Stimulated activated memory B cell treated with anti-CD40 and anti-IgM and Interleukin-4, amounts not matched to agents 10 μg/mL and 1 μg/mL and 100 μg/mL, for 72 hours (primary cell): ENCODE measurements at regions not wholly inside any gene's neighbourhood (a gene's known extent, or its start where the extent isn't known, plus 50 kb on each side); places are given as distances from the start of the nearest gene placed in this dataset.

Experiments
- ATAC-seq: fragments of 150-1000 bp; cut with Tn5 transposase; 2 replicates; pipeline ENCODE4 v1.10.0; 2021
- H3K27ac Mint-ChIP-seq: one replicate; pipeline ENCODE4 v1.8.0; 2022; ENCODE audit warnings: mild to moderate bottlenecking, mixed read lengths
- H3K27me3 Mint-ChIP-seq: one replicate; pipeline ENCODE4 v1.8.0; 2022; ENCODE audit warnings: mixed read lengths
- H3K36me3 Mint-ChIP-seq: one replicate; pipeline ENCODE4 v1.8.0; 2022; ENCODE audit warnings: mixed read lengths
- H3K4me1 Mint-ChIP-seq: one replicate; pipeline ENCODE4 v1.8.0; 2022; ENCODE audit warnings: mixed read lengths
- H3K4me3 Mint-ChIP-seq: one replicate; pipeline ENCODE4 v1.8.0; 2022; ENCODE audit warnings: mild to moderate bottlenecking, moderate library complexity, mixed read lengths
- H3K9me3 Mint-ChIP-seq: one replicate; pipeline ENCODE4 v1.8.0; 2022; ENCODE audit warnings: mixed read lengths

DNA sequence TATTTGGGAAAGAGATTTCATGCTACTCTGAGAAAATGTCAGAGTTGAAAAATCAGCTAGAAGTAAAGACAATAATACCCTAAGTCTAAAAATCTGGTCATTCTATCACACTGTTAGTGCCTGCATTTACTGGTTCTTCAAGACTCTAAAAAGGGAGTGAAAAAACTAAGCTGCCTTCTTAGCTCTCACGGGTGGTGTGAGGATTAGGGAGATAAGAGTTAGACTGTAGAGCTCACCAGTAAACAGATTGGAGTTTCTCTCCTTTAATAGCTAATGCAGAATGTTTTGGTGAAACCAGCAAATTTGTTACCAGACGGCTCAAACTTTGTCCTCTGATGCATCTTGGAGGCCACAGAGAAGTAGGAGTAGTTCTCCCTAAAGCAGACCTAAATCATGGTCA lies 135.0 kb upstream of the OTX2 start:
- no peak overlapping the region for H3K4me3 Mint-ChIP-seq
- H3K27ac Mint-ChIP-seq: no peak overlapping the region
- no peak for ATAC-seq
- no peaks in the 10 kb centered on the region for H3K36me3 Mint-ChIP-seq
- H3K9me3 Mint-ChIP-seq: peaks cover 6% of the 10 kb centered on the region
- H3K4me1 Mint-ChIP-seq: no peaks in the 10 kb centered on the region
- H3K27me3 Mint-ChIP-seq: peaks cover 24% of the 10 kb centered on the region

DNA sequence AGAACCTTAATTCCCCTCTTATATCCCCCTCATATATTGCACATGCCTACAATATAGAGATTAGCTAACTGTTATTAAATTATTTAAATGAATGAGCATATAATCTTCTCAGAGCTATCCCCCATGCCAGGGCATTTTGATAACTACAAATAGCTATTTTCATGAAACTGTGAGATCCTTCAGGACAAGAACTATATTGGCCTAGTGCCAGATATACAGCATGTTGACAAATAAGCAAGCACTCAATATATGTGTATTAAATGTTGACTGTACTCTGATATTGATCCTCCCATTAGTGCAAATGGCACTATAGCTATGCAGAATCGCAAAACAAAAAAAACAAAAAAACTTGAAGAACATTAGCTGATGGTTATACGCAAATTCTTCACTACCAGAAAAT lies 134.1 kb upstream of the OTX2 start:
- no peak overlapping the region for H3K27ac Mint-ChIP-seq
- H3K36me3 Mint-ChIP-seq: no peaks in the 10 kb centered on the region
- H3K4me1 Mint-ChIP-seq: no peaks in the 10 kb centered on the region
- ATAC-seq: no peak
- H3K4me3 Mint-ChIP-seq: no peak overlapping the region
- H3K9me3 Mint-ChIP-seq: peaks cover 9% of the 10 kb centered on the region
- peaks cover 24% of the 10 kb centered on the region for H3K27me3 Mint-ChIP-seq

DNA sequence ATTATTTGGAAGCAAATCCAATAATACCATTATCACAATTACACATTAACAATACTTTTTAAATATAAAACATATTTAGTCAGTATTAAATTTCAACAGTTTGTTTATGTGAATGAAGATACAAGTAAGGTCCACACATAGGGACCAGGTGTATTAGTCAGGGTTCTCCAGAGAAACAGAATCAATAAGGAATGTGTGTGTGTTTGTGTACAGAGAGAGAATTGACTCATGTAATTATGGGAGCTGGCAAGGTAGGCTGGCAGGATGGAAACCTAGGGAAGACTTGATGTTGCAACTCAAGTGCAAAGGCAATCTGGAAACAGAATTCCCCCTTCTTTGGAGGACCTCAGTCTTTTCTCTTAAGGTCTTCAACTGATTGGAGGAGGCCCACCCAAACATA lies 123.2 kb upstream of the OTX2 start:
- no peak for ATAC-seq
- Mint-ChIP-seq H3K4me1 (no peaks in the 10 kb centered on the region), H3K27me3 (peaks cover 3% of the 10 kb centered on the region), H3K27ac (no peak overlapping the region), H3K4me3 (no peak overlapping the region), H3K9me3 (peaks cover 4% of the 10 kb centered on the region), H3K36me3 (no peaks in the 10 kb centered on the region)

DNA sequence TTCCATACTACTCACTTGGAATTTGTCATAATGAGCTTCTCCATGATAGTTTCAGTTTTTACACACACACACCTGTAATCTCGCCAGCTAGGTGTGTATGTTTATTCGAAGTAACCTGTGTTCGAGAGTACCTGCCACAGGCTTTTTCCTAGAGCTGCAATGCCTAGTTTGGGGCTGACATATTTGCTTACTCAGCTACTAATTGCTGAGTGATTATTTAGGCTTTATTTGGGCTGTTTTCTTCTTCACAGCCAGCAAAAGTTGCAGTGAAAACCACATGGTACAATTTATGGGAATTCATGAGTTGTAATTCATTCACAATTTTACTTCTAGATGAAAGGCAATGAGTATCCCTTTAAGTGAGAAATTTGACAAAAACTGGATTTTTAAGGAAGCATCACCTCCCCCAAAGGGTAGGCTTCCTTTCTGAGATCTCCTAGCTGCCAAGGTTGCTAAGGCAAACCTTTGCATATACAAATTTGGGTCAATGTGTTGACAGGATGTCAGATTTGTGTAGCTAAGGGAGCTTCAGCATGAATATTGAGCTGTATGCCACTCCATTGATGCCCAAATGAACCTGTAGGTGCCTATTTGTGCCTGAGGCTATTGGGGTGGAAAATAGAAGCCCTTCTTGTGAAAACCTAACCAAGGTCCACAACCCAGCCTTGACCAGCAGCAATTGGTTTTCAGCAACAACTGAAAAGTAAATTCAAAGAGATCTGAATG lies 108.7 kb upstream of the OTX2 start:
- Mint-ChIP-seq H3K9me3 (peaks cover 7% of the 10 kb centered on the region), H3K27me3 (no peaks in the 10 kb centered on the region), H3K36me3 (no peaks in the 10 kb centered on the region), H3K4me1 (no peaks in the 10 kb centered on the region), H3K27ac (no peak overlapping the region), H3K4me3 (no peak overlapping the region)
- ATAC-seq: no peak

DNA sequence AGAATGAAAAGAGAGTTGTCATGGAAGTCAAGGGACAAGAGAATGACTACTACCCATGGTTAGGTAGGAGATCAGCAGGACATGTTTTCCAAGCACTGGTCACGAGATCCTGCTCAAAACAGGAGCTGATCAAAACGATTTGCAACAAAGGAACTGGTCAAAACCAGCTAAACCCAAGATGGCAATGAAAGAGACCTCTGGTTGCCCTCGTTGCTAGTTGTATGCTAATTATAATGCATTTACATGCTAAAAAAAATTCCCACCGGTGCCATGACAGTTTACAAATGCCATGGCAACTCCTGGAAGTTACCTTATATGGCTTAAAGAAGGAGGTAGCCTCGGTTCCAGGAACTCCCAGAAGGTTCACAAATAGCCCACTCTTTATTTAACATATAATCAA lies 95.0 kb upstream of the OTX2 start:
- Mint-ChIP-seq H3K4me1 (no peaks in the 10 kb centered on the region), H3K27me3 (no peaks in the 10 kb centered on the region), H3K27ac (no peak overlapping the region), H3K36me3 (no peaks in the 10 kb centered on the region), H3K4me3 (no peak overlapping the region), H3K9me3 (peaks cover 7% of the 10 kb centered on the region)
- no peak for ATAC-seq

DNA sequence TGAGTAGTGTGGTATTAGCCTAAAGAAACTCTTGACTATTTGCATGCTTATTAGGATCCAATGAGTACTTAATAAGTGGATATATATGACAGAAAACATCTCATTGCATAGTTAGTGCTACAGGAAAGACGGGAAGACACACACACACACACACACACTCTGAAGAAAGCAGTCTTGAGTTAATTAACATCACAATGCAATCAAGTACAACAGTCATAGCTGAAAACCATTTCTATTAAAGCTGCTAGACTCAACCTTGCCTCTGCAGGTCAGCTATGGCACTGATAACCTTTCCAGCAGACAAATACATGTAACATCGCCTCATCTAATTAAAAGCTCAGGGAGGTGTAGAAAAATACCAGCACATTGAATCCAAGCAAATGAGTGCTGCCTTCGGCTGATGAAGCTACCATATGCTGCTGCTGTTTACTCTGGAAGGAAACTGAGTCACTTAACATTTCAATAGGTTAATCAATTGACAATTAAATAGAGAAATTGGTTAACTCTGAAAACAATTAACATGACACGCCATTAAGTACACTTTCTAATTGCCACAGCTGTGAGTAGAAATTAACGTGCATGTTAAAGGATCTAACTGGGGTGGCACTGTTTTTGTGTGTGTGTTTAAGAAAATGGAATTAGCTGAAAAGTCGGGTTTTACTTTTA lies 93.2 kb upstream of the OTX2 start:
- ATAC-seq: no peak
- H3K4me3 Mint-ChIP-seq: no peak overlapping the region
- H3K27ac Mint-ChIP-seq: no peak overlapping the region
- no peaks in the 10 kb centered on the region for H3K36me3 Mint-ChIP-seq
- H3K9me3 Mint-ChIP-seq: peaks cover 7% of the 10 kb centered on the region
- H3K27me3 Mint-ChIP-seq: no peaks in the 10 kb centered on the region
- no peaks in the 10 kb centered on the region for H3K4me1 Mint-ChIP-seq

DNA sequence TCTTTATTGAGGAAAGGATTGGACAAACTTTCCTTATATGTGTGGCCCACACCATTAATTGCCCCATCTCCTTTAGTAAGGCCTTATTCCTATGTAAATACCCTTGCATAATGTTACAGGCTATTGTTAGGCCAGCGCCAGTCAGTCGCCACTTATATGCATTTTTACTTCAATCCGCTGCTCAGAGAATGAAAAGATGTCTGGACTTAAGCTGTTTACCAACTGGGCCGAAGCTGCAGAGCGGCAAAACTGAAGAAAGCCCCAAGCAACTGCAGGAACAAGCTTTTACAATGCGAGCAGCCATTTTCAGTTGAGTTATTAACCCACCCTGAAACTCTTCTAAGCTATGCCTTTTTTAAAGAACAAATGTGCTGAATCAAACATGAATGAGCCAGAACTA lies 92.1 kb upstream of the OTX2 start:
- ATAC-seq: no peak
- H3K4me1 Mint-ChIP-seq: no peaks in the 10 kb centered on the region
- H3K27ac Mint-ChIP-seq: no peak overlapping the region
- peaks cover 4% of the 10 kb centered on the region for H3K27me3 Mint-ChIP-seq
- H3K4me3 Mint-ChIP-seq: no peak overlapping the region
- H3K9me3 Mint-ChIP-seq: peaks cover 7% of the 10 kb centered on the region
- H3K36me3 Mint-ChIP-seq: no peaks in the 10 kb centered on the region

DNA sequence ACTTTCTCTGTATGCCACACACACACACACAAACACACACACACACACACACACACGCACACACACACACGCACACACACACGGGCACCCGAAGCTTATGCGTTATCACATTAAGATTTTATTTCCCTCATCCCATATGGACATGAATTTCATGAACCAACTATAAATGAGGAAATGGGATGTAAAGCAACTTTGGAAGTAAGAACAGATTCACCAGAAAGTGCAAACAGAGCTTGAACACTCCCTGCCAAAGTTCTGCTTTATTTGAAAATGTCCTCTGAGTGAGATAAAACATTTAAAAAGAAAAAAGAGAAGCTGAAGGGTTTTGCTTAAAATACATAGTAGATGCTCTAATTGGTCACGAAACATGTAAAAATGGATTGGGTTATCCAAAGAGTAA lies 90.4 kb upstream of the OTX2 start:
- H3K4me3 Mint-ChIP-seq: no peak overlapping the region
- H3K27me3 Mint-ChIP-seq: peaks cover 15% of the 10 kb centered on the region
- no peaks in the 10 kb centered on the region for H3K36me3 Mint-ChIP-seq
- no peak for ATAC-seq
- H3K4me1 Mint-ChIP-seq: no peaks in the 10 kb centered on the region
- no peak overlapping the region for H3K27ac Mint-ChIP-seq
- peaks cover 3% of the 10 kb centered on the region for H3K9me3 Mint-ChIP-seq

DNA sequence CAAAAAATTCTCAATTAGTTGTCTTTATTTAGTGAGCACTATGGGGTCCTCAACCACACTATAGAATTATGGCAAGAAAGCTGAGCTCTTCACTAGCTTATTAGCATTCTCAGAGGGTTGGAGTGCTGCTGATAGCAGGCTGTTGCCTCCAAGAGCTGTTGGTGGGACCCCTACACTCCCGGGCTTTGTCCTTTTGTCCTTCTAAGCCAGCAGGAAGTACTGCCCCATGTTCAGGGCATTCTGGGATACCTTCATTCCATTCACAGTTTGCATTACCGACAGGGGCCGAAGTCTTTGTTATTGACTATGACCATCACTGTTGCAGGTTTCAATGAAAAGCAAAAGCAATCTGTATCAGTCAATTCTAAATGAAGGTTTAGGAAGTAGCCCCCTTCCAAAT lies 89.5 kb upstream of the OTX2 start:
- Mint-ChIP-seq H3K27ac (no peak overlapping the region), H3K27me3 (peaks cover 24% of the 10 kb centered on the region), H3K4me3 (no peak overlapping the region), H3K9me3 (no peaks in the 10 kb centered on the region), H3K4me1 (no peaks in the 10 kb centered on the region), H3K36me3 (no peaks in the 10 kb centered on the region)
- no peak for ATAC-seq

DNA sequence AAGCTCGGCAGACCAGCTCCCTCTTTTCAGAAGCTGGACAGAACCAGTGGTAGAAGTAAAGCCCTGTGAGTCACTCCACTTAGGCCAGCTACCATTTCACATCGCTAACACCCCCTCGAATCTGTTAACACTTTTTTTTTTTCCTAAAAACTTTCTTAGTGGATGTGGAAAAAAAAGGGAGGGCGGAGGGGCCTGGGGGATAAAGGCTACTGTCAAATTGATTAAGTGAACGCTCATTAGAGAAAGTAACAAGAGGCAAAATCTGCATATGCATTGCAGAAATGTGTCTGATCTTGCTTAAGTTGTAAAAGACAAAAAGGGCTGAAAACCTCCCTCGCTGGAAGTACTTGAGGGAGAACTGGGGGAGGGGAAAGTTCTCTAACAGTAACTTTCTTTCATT lies 86.6 kb upstream of the OTX2 start:
- Mint-ChIP-seq H3K27ac (no peak overlapping the region), H3K9me3 (no peaks in the 10 kb centered on the region)
- no peak for ATAC-seq

DNA sequence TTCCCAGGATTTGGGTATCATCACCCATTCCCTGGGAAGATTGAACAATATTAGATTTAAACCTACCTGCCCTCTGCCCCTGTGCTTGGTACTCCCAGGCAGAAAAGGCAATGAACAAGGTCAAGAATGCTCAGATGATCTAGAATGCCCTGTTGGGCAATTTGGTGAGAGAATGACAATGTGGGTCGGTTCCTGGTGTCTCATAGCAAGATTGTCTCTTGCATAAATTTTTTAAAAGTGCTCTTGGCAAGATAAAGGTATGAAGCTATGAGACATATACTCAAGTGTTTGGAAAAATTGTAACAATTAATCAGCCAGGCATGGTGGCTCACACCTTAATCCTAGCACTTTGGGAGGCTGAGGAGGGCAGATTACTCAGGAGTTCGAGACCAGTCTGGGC lies 86.0 kb upstream of the OTX2 start:
- no peak for ATAC-seq
- H3K36me3 Mint-ChIP-seq: no peaks in the 10 kb centered on the region
- H3K27me3 Mint-ChIP-seq: peaks cover 34% of the 10 kb centered on the region
- no peak overlapping the region for H3K4me3 Mint-ChIP-seq
- no peak overlapping the region for H3K27ac Mint-ChIP-seq
- no peaks in the 10 kb centered on the region for H3K9me3 Mint-ChIP-seq
- no peaks in the 10 kb centered on the region for H3K4me1 Mint-ChIP-seq

More for the DNA sequence above, 86.6 kb upstream of the OTX2 start:
- no peaks in the 10 kb centered on the region for H3K4me1 Mint-ChIP-seq
- no peak overlapping the region for H3K4me3 Mint-ChIP-seq
- H3K36me3 Mint-ChIP-seq: no peaks in the 10 kb centered on the region
- H3K27me3 Mint-ChIP-seq: peaks cover 34% of the 10 kb centered on the region

DNA sequence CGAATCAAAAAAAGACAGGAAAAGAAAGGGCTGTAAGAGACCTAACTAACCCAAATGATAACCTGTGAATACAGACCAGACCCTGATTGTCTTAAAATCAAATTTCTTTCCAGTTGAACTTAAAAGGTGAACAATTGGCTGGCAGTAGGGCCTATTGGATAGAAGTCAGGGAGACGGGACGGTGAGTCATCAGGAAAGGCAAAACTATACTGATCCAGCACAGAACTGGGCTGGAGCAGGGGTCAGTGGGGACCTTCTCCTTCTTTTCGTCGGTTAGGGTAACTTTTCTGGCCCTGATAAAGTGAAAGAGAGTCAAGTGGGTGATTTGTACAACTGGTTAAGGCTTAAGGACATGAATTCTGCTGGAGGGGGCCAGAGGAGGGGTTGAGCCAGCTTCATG lies 84.9 kb upstream of the OTX2 start:
- Mint-ChIP-seq H3K36me3 (no peaks in the 10 kb centered on the region), H3K4me3 (no peak overlapping the region), H3K27ac (no peak overlapping the region), H3K4me1 (no peaks in the 10 kb centered on the region), H3K27me3 (peaks cover 34% of the 10 kb centered on the region), H3K9me3 (no peaks in the 10 kb centered on the region)
- ATAC-seq: no peak

DNA sequence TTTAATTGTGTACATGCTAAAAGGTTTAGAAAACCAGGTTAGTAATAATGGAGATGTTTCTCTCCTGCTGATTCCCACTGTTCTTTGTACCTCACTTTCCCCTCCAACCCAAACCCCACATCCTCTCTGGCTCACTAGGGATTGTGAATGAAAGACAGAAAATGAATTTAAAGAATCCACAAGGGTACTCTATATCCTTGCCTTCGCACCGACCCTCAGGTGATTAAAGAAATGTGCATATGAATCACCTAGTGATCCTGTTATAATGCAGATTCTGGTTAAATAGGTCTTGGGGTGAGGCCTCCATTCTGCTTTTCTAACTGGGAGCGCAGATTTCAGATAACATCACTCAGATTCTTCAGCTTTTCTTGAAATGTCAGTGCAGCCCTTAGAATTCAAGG lies 84.3 kb upstream of the OTX2 start:
- no peak overlapping the region for H3K27ac Mint-ChIP-seq
- ATAC-seq: no peak
- H3K36me3 Mint-ChIP-seq: no peaks in the 10 kb centered on the region
- H3K9me3 Mint-ChIP-seq: no peaks in the 10 kb centered on the region
- H3K4me3 Mint-ChIP-seq: no peak overlapping the region
- H3K27me3 Mint-ChIP-seq: peaks cover 34% of the 10 kb centered on the region
- no peaks in the 10 kb centered on the region for H3K4me1 Mint-ChIP-seq

DNA sequence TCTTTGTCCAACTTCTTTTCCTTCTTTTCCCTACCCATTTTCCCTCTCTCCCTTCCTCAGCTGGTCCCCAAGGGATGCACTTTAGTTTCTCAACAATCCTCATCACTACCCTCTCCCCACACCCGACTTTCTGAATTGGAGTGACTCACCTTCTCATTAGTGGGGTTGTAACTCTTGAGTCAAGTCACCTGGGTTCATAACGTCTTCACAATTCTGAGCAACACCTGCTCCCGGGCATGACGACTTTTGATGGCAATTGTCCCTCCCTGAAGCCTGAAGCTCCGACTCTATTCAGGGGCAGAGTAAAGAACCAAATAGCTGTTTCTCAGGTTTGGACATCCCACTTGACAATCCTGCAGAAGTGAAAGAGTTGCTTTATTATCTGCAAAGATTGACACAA lies 82.7 kb upstream of the OTX2 start:
- Mint-ChIP-seq H3K4me1 (no peaks in the 10 kb centered on the region), H3K4me3 (no peak overlapping the region), H3K9me3 (no peaks in the 10 kb centered on the region), H3K27me3 (peaks cover 35% of the 10 kb centered on the region), H3K27ac (no peak overlapping the region), H3K36me3 (no peaks in the 10 kb centered on the region)
- no peak for ATAC-seq

DNA sequence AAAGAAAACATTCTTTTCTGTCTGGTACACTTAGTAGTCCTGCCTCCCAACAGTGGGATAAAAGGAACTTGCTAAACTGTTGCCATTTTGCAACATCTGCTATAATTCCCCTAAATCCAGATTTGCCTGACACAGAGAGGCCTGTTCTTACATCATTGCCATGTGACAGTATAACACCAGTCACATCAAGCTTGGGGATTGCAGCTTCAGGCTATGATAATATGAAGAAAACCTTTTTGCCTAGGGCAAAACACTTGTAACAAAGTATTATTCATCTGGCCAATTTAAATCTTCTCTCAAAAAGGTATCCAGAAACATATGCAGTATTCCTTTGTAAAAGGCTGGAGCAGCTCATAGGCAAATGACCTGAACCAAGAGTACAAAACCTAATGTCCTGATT lies 80.9 kb upstream of the OTX2 start:
- H3K9me3 Mint-ChIP-seq: no peaks in the 10 kb centered on the region
- H3K36me3 Mint-ChIP-seq: no peaks in the 10 kb centered on the region
- peaks cover 41% of the 10 kb centered on the region for H3K27me3 Mint-ChIP-seq
- no peak for ATAC-seq
- no peaks in the 10 kb centered on the region for H3K4me1 Mint-ChIP-seq
- H3K27ac Mint-ChIP-seq: no peak overlapping the region
- no peak overlapping the region for H3K4me3 Mint-ChIP-seq

DNA sequence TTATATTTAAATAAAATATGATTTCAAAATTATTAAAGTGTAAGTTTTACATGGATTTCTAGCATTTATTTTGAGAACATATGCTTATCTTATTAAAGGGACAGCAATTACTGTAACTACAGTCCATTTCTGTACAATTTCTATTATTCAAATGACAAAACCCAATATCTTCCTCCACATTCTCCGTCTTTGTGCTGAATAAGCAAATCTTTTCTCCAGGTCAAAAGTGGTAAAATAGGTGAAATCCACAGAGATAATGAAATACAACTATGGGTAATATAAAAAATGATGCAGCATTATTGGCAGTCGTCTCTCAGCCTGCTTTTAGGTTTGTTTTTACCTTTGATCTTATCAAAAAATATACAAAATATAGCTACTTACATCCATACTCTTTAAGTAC lies 79.4 kb upstream of the OTX2 start:
- Mint-ChIP-seq H3K4me3 (no peak overlapping the region), H3K4me1 (no peaks in the 10 kb centered on the region), H3K27me3 (peaks cover 26% of the 10 kb centered on the region), H3K36me3 (no peaks in the 10 kb centered on the region), H3K27ac (no peak overlapping the region), H3K9me3 (no peaks in the 10 kb centered on the region)
- no peak for ATAC-seq
